ENCODE measurements at regions not wholly inside any gene's neighbourhood (a gene's known extent, or its start where the extent isn't known, plus 50 kb on each side); places are given as distances from the start of the nearest gene placed in this dataset.
"Not testable (repeated sequence)": the region's sequence is repeated elsewhere in the genome, so short reads cannot be mapped to it uniquely, and the experiment has no call there.

DNA sequence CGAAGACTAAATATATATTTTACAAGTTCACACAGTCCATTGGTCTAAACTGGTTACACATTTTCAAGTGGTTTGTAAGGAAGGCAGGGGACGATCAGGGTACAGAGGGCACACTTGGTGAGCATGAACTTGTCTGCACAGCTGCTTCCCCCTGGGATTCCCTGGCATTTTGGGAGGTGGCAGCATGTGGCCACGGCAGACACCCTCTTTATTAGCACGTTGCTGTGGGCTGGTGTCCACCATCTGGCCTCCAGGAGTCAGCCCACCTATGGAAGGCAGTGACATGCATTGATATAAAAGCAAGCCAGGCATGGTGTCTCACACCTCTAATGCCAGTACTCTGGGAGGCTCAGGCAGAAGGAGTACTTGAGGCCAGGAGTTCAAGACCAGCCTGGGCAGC lies 350.2 kb downstream of the TYW1 start:
- no peak for DNase-seq (ENCODE audit: low spot score)
- peaks cover 27% of the 10 kb centered on the region for H3K36me3 Mint-ChIP-seq (ENCODE audit: low read depth, unreplicated experiment)
- no peaks in the 10 kb centered on the region for H3K9me3 Mint-ChIP-seq (ENCODE audit: unreplicated experiment)
- peaks cover 3% of the 10 kb centered on the region for H3K27me3 Mint-ChIP-seq (ENCODE audit: unreplicated experiment)
- H3K4me1 Mint-ChIP-seq (ENCODE audit: unreplicated experiment) = peaks cover 2% of the 10 kb centered on the region
- H3K27ac Mint-ChIP-seq (ENCODE audit: unreplicated experiment) = no peak overlapping the region
- TF ChIP-seq, protein P1, sequence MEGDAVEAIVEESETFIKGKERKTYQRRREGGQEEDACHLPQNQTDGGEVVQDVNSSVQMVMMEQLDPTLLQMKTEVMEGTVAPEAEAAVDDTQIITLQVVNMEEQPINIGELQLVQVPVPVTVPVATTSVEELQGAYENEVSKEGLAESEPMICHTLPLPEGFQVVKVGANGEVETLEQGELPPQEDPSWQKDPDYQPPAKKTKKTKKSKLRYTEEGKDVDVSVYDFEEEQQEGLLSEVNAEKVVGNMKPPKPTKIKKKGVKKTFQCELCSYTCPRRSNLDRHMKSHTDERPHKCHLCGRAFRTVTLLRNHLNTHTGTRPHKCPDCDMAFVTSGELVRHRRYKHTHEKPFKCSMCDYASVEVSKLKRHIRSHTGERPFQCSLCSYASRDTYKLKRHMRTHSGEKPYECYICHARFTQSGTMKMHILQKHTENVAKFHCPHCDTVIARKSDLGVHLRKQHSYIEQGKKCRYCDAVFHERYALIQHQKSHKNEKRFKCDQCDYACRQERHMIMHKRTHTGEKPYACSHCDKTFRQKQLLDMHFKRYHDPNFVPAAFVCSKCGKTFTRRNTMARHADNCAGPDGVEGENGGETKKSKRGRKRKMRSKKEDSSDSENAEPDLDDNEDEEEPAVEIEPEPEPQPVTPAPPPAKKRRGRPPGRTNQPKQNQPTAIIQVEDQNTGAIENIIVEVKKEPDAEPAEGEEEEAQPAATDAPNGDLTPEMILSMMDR (IDR thresholded peaks at IDR 0.05; ENCODE audit: unreplicated experiment) = no peak
- no peak overlapping the region for H3K4me3 Mint-ChIP-seq (ENCODE audit: unreplicated experiment)

DNA sequence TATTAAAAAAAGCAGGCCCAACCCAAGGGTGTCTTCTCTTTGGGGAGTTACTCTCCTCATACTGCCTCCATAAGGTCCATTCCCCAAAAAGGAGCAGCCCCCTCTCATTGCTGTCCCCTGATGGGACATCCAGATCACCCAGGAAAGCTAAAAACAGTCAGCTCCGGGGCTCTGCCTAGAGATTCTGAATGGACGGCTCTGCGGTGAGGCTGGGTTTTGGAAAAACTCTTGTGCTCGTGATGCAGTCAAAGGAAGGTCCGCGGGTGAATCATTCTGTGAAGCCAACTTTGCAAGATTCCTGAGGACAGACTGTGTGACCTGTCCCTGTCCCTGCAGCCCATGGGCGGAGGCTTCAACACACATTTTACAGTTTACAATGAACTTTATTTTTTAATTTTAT lies 351.5 kb downstream of the TYW1 start:
- H3K4me3 Mint-ChIP-seq (ENCODE audit: unreplicated experiment) = no peak overlapping the region
- H3K27me3 Mint-ChIP-seq (ENCODE audit: unreplicated experiment) = peaks cover 3% of the 10 kb centered on the region
- no peaks in the 10 kb centered on the region for H3K4me1 Mint-ChIP-seq (ENCODE audit: unreplicated experiment)
- peaks cover 21% of the 10 kb centered on the region for H3K36me3 Mint-ChIP-seq (ENCODE audit: low read depth, unreplicated experiment)
- no peak overlapping the region for H3K27ac Mint-ChIP-seq (ENCODE audit: unreplicated experiment)
- TF ChIP-seq, protein P1 (IDR thresholded peaks at IDR 0.05; ENCODE audit: unreplicated experiment) = no peak
- DNase-seq (ENCODE audit: low spot score) = no peak
- H3K9me3 Mint-ChIP-seq (ENCODE audit: unreplicated experiment) = no peaks in the 10 kb centered on the region

DNA sequence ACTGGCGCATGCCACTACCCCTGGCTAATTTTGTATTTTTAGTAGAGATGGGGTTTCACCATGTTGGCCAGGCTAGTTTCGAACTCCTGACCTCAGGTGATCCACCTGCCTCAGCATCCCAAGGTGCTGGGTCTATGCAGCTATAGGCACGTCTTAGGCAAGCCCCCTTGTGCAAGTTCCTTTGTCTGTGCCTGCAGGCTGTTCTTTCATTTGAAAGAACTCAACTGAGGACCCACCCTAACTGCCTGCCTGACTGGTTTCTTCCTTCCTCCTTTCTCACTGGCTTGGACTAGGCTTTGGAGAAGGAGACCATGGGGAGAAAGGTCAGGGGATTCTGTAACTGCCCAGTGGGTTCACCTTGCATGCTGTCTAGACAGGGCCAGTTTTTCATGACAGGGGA lies 361.0 kb downstream of the TYW1 start:
- H3K9me3 Mint-ChIP-seq (ENCODE audit: unreplicated experiment); H3K4me1 Mint-ChIP-seq (ENCODE audit: unreplicated experiment); DNase-seq (ENCODE audit: low spot score); H3K4me3 Mint-ChIP-seq (ENCODE audit: unreplicated experiment); H3K27ac Mint-ChIP-seq (ENCODE audit: unreplicated experiment); H3K27me3 Mint-ChIP-seq (ENCODE audit: unreplicated experiment); H3K36me3 Mint-ChIP-seq (ENCODE audit: low read depth, unreplicated experiment): not testable (repeated sequence)

DNA sequence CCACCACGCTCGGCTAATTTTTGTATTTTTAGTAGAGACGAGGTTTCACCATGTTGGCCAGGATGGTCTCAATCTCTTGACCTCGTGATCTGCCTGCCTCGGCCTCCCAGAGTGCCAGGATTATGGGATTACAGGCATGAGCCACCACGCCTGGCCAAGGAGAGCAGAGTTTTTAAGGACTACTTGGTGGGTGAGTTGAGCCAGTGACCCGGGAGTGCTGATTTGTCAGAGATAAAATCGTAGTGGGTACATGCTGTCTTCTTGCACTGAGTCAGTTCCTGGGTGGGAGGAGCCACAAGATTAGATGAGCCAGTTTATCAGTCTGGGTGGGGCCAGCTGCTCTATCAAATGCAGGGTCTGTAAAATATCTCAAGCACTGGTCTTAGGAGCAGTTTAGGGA lies 361.7 kb downstream of the TYW1 start:
- not testable (repeated sequence) for H3K4me1 Mint-ChIP-seq (ENCODE audit: unreplicated experiment); H3K9me3 Mint-ChIP-seq (ENCODE audit: unreplicated experiment); H3K36me3 Mint-ChIP-seq (ENCODE audit: low read depth, unreplicated experiment); H3K27ac Mint-ChIP-seq (ENCODE audit: unreplicated experiment); H3K27me3 Mint-ChIP-seq (ENCODE audit: unreplicated experiment); H3K4me3 Mint-ChIP-seq (ENCODE audit: unreplicated experiment); DNase-seq (ENCODE audit: low spot score)

DNA sequence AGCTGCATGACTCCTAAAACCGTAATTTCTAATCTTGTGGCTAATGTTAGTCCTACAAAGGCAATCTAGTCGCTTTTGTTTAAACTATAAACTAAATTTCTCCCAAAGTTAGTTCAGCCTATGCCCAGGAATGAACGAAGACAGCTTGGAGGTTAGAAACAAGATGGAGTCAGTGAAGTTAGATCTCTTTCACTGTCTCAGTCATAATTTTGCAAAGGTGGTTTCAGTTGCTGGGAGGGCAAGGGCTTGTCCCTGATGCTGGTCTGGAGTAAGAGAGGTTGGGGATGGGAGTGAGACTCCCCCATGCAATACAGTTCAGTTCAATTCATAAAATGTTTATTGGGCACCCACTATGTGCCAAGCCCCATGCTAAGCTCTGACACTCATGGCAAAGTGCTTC lies 362.1 kb downstream of the TYW1 start:
- not testable (repeated sequence) for H3K27ac Mint-ChIP-seq (ENCODE audit: unreplicated experiment); H3K36me3 Mint-ChIP-seq (ENCODE audit: low read depth, unreplicated experiment)

DNA sequence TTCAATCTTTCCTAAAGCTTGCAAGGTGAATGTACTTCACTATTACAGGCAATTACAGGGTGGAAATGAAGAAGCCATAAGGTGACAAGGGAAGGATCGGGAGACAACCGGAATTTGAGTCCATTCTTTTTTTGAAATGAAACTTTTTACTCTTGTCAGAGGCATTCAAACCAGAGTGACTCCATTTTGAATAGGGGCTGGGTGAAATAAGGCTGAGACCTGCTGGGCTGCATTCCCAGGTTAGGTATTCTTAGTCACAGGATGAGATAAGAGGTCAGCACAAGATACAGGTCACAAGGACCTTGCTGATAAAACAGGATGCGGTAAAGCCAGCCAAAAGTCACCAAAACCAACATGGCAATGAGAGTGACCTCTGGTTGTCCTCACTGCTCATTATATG lies 363.3 kb downstream of the TYW1 start:
- no peaks in the 10 kb centered on the region for H3K9me3 Mint-ChIP-seq (ENCODE audit: unreplicated experiment)
- no peaks in the 10 kb centered on the region for H3K4me1 Mint-ChIP-seq (ENCODE audit: unreplicated experiment)
- peaks cover 4% of the 10 kb centered on the region for H3K27me3 Mint-ChIP-seq (ENCODE audit: unreplicated experiment)
- no peak for DNase-seq (ENCODE audit: low spot score)
- peaks cover 5% of the 10 kb centered on the region for H3K36me3 Mint-ChIP-seq (ENCODE audit: low read depth, unreplicated experiment)
- TF ChIP-seq, protein P1 (IDR thresholded peaks at IDR 0.05; ENCODE audit: unreplicated experiment) = no peak
- H3K27ac Mint-ChIP-seq (ENCODE audit: unreplicated experiment) = no peak overlapping the region
- no peak overlapping the region for H3K4me3 Mint-ChIP-seq (ENCODE audit: unreplicated experiment)

More for the DNA sequence above, 362.1 kb downstream of the TYW1 start:
- H3K4me3 Mint-ChIP-seq (ENCODE audit: unreplicated experiment); DNase-seq (ENCODE audit: low spot score); H3K27me3 Mint-ChIP-seq (ENCODE audit: unreplicated experiment); H3K4me1 Mint-ChIP-seq (ENCODE audit: unreplicated experiment); H3K9me3 Mint-ChIP-seq (ENCODE audit: unreplicated experiment): not testable (repeated sequence)

DNA sequence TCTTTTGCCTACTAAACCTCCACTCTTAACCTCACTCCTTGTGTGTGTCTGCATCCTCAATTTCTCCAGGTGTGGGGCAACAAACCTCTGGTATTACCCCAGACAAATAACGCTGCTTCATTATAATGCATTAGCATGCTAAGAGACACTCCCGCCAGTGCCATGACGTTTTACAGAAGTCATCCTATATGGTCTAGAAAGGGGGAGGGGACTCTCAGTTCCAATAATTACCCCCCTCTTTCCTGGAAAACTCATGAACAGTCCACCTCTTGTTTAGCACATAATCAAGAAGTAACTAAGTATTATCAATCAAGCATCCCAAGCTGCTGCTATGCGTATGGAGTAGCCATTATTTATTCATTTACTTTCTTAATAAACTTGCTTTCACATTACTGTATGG lies 364.5 kb downstream of the TYW1 start:
- H3K36me3 Mint-ChIP-seq (ENCODE audit: low read depth, unreplicated experiment) = peaks cover 5% of the 10 kb centered on the region
- peaks cover 4% of the 10 kb centered on the region for H3K27me3 Mint-ChIP-seq (ENCODE audit: unreplicated experiment)
- no peaks in the 10 kb centered on the region for H3K9me3 Mint-ChIP-seq (ENCODE audit: unreplicated experiment)
- H3K27ac Mint-ChIP-seq (ENCODE audit: unreplicated experiment) = no peak overlapping the region
- no peaks in the 10 kb centered on the region for H3K4me1 Mint-ChIP-seq (ENCODE audit: unreplicated experiment)
- TF ChIP-seq, protein P1 (IDR thresholded peaks at IDR 0.05; ENCODE audit: unreplicated experiment) = no peak
- H3K4me3 Mint-ChIP-seq (ENCODE audit: unreplicated experiment) = no peak overlapping the region
- no peak for DNase-seq (ENCODE audit: low spot score)
